ENCODE measurements at regions not wholly inside any gene's neighbourhood (a gene's known extent, or its start where the extent isn't known, plus 50 kb on each side); places are given as distances from the start of the nearest gene placed in this dataset.
A peak's percentile ranks its signal among the peaks of the same experiment; 100 is the strongest.

GRCh38 chr15:35320158-35320780 is 225.7 kb downstream of the DPH6 start:
- DNase-seq (ENCODE audit: low read depth) = no peak

- DNase-seq (ENCODE audit: low read depth) = no peak
Measured at GRCh38 chr15:35319354-35319753, 226.6 kb downstream of the DPH6 start.

- DNase-seq (ENCODE audit: low read depth) = no peak
Measured at GRCh38 chr15:35317217-35317616, 228.7 kb downstream of the DPH6 start.

GRCh38 chr15:35312344-35312743 is 227.2 kb upstream of the NANOGP8 start:
- no peak for DNase-seq (ENCODE audit: low read depth)

DNA sequence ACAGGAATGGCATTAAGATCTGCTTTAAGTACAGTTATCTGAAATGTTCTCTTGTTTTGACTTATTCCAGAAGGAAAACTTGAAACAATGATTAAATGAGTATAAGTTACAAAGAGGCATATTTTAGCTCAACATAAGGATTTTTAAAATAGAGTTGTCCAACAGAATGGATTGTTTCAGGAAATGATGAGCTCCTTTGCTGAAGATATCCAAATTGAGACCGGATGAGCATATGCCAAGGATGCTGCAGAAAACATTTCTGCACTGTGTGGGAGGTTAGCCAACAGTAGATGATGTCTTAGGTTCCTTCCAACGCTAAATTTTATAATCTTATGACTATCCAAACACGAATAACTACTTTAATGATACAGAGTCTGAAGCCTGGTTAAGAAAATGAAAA is 226.5 kb upstream of the NANOGP8 start:
- no peak for DNase-seq (ENCODE audit: low read depth)

DNA sequence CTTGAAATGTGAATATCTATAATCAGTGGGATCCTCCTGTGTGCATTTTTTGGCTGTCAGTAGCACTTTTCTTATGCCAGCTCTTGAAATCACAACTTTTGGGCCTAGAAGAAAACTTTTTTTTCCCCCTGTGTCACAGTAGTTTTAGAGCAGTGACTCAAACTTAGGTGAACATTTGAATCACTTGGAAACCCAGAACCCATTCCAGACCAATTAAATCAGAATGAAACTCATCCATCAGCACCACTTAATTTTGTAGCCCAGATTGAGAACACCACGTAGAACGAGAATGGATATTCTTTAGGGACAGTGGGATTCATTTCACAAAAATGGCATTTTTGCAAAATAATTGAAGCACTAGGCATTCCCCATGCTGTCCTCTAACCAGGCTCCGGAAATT is 224.8 kb upstream of the NANOGP8 start:
- DNase-seq (ENCODE audit: low read depth) = no peak

DNA sequence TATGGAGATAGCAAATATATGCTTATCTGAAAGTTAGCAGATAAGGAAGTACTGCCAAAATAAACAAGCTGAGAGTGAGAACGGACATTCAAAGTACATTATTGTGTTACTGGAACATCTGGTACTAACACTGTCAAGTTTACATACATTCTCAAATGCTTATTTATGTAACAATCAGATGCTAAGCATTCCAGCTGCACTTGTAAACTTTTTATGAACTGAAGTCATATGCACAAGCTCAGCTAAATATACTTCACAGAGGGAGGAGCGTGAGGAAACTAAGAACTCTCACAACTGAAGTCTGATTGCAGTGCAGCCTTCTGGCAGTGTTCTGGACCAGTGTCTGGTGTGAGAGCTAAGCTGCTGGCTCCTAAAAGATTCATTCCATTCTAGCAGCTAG is 223.7 kb upstream of the NANOGP8 start:
- peak; percentile 74 for DNase-seq (ENCODE audit: low read depth)

- no peak for DNase-seq (ENCODE audit: low read depth)
Measured at GRCh38 chr15:35307676-35308075, 222.6 kb upstream of the NANOGP8 start.

GRCh38 chr15:35307026-35307425 is 221.9 kb upstream of the NANOGP8 start:
- no peak for DNase-seq (ENCODE audit: low read depth)

- DNase-seq (ENCODE audit: low read depth) = peak; percentile 64
Measured at GRCh38 chr15:35306361-35306981, 221.4 kb upstream of the NANOGP8 start.

DNA sequence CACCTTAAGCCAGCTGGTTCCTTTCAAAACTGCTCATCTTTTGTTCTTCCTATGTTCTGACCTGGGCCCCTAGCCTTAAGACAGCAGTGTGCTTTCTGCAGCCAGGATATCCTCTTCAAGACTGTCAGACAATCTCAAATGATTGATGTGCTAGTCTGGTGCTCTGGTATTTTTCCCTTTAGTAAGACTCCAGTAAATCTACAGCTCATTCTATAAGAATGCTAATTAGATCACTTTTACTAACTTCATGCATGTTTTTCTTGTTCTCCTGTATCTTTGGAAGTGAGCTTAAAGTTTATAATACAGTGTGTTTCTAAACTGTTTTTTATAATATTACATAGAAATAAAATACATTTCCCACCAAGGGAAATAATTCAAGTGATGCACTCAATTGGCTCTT is 220.9 kb upstream of the NANOGP8 start:
- no peak for DNase-seq (ENCODE audit: low read depth)

- DNase-seq (ENCODE audit: low read depth) = no peak
Measured at GRCh38 chr15:35305031-35305550, 220.0 kb upstream of the NANOGP8 start.

GRCh38 chr15:35304389-35304788 is 219.3 kb upstream of the NANOGP8 start:
- DNase-seq (ENCODE audit: low read depth) = no peak

DNA sequence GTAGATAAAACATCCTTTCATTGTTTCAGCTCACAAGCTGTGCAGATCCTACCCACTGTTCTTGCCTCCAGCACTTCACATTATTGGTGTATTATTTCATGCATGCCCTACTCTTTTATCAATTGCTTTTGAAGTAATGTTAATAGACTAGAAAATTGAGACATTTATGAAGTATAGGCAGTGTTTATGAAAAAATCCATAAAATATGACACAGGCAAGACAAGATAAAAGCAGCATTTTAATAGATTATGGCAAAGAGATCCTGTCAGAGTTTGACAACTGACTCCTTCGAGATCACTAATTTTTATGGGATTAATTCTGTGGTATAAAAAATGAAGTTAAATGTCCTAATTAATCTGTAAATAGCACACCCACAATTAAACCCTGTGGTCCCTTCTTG is 217.2 kb upstream of the NANOGP8 start:
- no peak for DNase-seq (ENCODE audit: low read depth)

DNA sequence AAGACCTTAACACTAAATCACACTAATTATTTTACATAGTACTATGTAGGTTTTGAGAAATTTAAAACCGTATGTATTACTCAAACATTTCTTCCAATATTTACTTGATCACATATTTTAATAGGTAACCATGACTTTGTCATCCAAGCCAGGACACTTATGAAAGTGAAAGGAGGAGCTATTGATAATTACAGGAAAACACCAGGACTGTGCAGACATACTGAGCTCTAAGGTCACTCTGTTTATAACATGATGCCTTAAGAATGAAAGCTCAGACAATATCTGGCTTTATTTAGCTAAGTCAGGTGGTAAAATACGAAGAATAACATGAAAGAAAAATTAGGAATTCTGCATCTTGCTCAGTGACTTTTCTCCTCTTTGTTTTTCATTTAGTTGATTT is 216.0 kb upstream of the NANOGP8 start:
- no peak for DNase-seq (ENCODE audit: low read depth)

DNA sequence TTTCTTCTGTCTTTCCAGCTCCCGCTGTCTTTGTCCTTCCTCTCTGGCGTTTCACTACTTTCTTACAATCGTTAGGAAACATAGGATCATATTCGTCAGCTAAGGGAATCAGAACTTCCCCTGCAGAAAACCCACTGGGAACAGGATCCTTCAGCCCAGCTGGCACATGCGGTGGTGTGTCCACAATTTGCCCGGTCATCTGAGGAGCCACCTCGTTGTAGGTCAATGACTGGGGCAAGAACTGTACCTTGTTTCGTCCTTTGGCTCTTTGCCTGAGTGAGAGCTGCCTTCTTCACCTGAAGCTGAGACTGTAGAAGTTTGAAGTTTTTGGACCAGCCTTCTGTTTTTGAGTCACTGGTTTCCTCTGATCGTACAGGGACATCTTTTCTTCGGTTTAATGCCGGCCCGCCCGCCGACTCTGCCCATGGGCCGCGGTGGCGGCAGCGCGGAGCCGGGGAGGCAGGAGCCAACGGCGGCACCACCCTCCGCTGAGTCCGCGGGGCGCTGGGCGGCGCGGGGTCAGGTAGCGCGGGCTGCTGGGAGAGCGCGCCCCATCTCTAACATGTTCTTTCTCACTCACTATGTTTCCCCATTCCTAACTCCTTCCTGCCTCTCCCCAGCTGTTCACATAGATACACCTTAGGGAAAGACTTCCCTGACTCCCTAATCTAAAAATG is 214.1 kb upstream of the NANOGP8 start:
- DNase-seq (ENCODE audit: low read depth) = no peak

- no peak for DNase-seq (ENCODE audit: low read depth)
Measured at GRCh38 chr15:35298509-35298908, 213.4 kb upstream of the NANOGP8 start.

DNA sequence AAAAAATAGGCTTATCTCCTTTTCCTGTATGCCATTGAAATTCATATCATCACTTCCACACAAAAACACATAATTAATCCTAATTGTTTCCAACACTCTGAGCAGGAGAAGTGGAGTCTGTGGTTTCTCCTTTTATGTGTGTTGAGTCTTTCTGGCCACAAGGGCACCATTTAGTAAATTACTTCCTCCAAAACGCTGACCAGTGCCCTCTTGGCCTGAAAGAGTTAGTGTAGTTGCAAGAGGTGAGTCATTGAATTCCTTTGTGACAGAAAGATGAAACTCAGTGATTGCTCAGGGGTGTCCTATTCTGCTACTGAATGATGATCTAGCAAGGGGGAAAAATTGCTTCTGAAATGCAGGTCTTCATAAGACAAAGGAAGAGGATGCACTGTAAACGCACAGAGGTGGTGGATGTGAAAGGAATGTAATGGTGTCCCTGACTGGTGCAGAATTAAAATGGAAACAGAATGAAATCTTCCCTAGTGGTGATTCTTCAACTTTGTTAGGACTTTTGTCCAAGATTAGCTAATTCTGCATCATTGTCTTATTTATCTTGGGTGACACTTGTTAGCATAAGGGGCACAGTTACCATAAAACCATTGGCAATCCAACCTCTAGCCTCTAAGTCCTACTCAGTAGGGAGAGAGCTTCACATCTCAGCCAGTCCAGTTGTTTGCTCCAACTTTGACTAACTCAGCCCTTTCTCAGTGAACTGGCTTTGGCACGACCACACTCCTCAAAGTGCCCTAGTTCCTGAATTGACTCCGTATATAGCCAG is 208.4 kb upstream of the NANOGP8 start:
- DNase-seq (ENCODE audit: low read depth) = peak; percentile 57

DNA sequence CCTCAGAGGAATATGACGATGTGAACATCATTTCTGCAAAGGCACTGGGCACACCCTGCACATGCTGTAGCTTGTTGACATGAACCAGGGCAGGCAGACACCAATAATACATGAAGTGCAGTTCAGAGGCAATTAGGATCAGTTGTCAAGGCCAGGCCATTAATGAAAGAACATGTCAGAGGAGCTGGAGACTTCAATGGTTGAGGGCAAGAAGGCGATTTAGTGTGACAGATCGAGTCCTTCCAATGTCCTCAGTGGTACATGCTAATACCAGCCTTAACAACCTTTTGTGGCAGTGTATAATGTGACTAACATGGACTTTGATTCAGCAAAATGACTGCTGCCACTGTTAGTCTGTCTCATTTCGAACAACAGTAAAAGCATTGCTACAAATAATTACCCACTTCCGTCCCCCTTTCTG is 205.2 kb upstream of the NANOGP8 start:
- DNase-seq (ENCODE audit: low read depth) = no peak

DNA sequence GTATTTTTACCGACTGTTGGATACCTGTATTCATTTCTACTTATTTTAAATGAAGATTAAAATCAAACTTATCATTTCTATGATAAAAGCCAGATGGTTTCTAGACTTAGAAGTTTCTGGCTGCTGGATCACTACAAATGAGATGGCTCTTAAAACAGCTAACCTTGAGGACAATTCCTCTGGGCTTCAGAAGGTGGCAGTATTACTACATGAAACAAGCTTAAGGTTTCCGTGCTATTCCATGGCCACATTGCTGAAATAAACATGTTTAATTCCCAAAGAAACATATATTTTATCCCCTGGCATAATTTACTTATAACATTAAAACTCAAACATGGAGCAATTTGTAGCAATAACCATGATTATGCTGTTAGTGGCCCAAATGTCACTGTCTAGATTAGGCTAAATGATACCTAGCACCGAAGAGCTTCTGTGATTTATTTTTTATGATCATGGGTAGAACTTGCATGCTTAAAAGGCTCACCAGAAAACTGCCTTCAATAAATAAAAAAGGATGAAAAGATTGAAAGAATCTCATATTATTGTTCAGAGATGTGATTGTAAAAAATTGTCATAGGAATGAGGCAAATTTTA is 204.0 kb upstream of the NANOGP8 start:
- DNase-seq (ENCODE audit: low read depth) = peak; percentile 40

DNA sequence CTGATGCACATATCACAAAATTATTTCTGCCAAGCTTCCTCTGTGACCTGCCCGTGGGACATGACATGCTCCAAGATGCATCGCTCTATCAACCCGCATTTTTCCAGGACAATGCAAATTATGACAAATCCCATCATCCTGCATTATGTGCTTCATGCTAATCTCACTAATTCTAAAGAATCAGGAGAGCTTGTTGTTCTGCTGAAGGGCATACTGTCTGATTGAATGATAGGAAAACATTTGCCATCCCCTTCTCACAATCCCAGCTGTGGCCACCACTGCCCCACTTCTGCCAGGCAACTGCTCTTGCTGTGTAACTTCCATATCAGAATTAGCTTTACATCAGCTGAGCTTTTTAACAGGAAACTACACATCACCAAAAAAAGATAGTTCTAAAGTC is 203.5 kb upstream of the NANOGP8 start:
- DNase-seq (ENCODE audit: low read depth) = no peak

DNA sequence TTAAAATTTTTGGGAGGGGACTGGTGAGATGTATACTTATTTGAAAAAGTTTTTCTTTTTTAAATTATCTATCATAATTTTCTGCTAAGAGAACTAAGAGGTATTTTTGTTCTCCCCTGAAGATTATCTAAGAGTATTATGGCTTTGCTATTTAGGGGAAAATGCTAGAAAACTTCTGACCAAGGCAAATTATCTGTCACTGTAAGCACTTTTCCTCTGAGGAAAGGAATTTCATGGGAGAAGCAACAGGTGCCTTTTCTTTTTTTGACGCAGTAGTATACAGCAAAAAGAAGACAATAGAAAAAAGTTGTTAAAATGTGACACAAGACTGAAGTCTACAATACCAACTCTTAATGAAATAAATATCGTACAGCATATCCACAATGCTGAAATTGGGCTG is 201.6 kb upstream of the NANOGP8 start:
- no peak for DNase-seq (ENCODE audit: low read depth)

Data from stromal cell of bone marrow (primary cell).